ENCODE measurements at regions not wholly inside any gene's neighbourhood (a gene's known extent, or its start where the extent isn't known, plus 50 kb on each side); places are given as distances from the start of the nearest gene placed in this dataset.

GRCh38 chr2:128792476-128793054, 473.9 kb upstream of the HS6ST1 start:
- DNase-seq (ENCODE audit: low read depth in 4 of 4, low spot score in 3 of 4), result no peak

GRCh38 chr2:128793404-128793803, 474.7 kb upstream of the HS6ST1 start:
- no peak for DNase-seq (ENCODE audit: low read depth in 4 of 4, low spot score in 3 of 4)

- DNase-seq (ENCODE audit: low read depth in 4 of 4, low spot score in 3 of 4), result no peak
These were observed 475.6 kb upstream of the HS6ST1 start for GRCh38 chr2:128794285-128794684.

GRCh38 chr2:128796321-128796720, 477.7 kb upstream of the HS6ST1 start:
- DNase-seq (ENCODE audit: low read depth in 4 of 4, low spot score in 3 of 4), result no peak

GRCh38 chr2:128797092-128797491, 478.4 kb upstream of the HS6ST1 start:
- DNase-seq (ENCODE audit: low read depth in 4 of 4, low spot score in 3 of 4), result no peak

GRCh38 chr2:128797533-128797932, 478.9 kb upstream of the HS6ST1 start:
- DNase-seq (ENCODE audit: low read depth in 4 of 4, low spot score in 3 of 4), result no peak

GRCh38 chr2:128797937-128798336, 479.3 kb upstream of the HS6ST1 start:
- no peak for DNase-seq (ENCODE audit: low read depth in 4 of 4, low spot score in 3 of 4)

- no peak for DNase-seq (ENCODE audit: low read depth in 4 of 4, low spot score in 3 of 4)
These were observed 480.0 kb upstream of the HS6ST1 start for GRCh38 chr2:128798502-128799283.

GRCh38 chr2:128799284-128799552, 480.6 kb upstream of the HS6ST1 start:
- DNase-seq (ENCODE audit: low read depth in 4 of 4, low spot score in 3 of 4), result no peak

- DNase-seq (ENCODE audit: low read depth in 4 of 4, low spot score in 3 of 4), result no peak
These were observed 481.1 kb upstream of the HS6ST1 start for GRCh38 chr2:128799730-128800129.

GRCh38 chr2:128801576-128801975, 482.9 kb upstream of the HS6ST1 start:
- no peak for DNase-seq (ENCODE audit: low read depth in 4 of 4, low spot score in 3 of 4)

- DNase-seq (ENCODE audit: low read depth in 4 of 4, low spot score in 3 of 4), result no peak
These were observed 484.6 kb upstream of the HS6ST1 start for GRCh38 chr2:128803222-128803621.

GRCh38 chr2:128805237-128805636, 486.6 kb upstream of the HS6ST1 start:
- DNase-seq (ENCODE audit: low read depth in 4 of 4, low spot score in 3 of 4), result no peak

- DNase-seq (ENCODE audit: low read depth in 4 of 4, low spot score in 3 of 4), result no peak
These were observed 487.2 kb upstream of the HS6ST1 start for GRCh38 chr2:128805918-128806317.

- no peak for DNase-seq (ENCODE audit: low read depth in 4 of 4, low spot score in 3 of 4)
These were observed 488.6 kb upstream of the HS6ST1 start for GRCh38 chr2:128807317-128807716.

- DNase-seq (ENCODE audit: low read depth in 4 of 4, low spot score in 3 of 4), result no peak
These were observed 490.0 kb upstream of the HS6ST1 start for GRCh38 chr2:128808462-128809258.

- no peak for DNase-seq (ENCODE audit: low read depth in 4 of 4, low spot score in 3 of 4)
These were observed 490.6 kb upstream of the HS6ST1 start for GRCh38 chr2:128809259-128809636.

- no peak for DNase-seq (ENCODE audit: low read depth in 4 of 4, low spot score in 3 of 4)
These were observed 491.2 kb upstream of the HS6ST1 start for GRCh38 chr2:128809880-128810279.

GRCh38 chr2:128812183-128812940, 493.7 kb upstream of the HS6ST1 start:
- no peak for DNase-seq (ENCODE audit: low read depth in 4 of 4, low spot score in 3 of 4)

- DNase-seq (ENCODE audit: low read depth in 4 of 4, low spot score in 3 of 4), result no peak
These were observed 494.8 kb upstream of the HS6ST1 start for GRCh38 chr2:128813352-128814034.

GRCh38 chr2:128815248-128815647, 496.6 kb upstream of the HS6ST1 start:
- DNase-seq (ENCODE audit: low read depth in 4 of 4, low spot score in 3 of 4), result no peak
